ENCODE measurements at regions not wholly inside any gene's neighbourhood (a gene's known extent, or its start where the extent isn't known, plus 50 kb on each side); places are given as distances from the start of the nearest gene placed in this dataset.

GRCh38 chr3:96712792-96713191 lies 101.6 kb upstream of the EPHA6 start:
- H3K27ac ChIP-seq: no peak overlapping the region
- no peaks in the 10 kb centered on the region for H3K9me3 ChIP-seq
- H3K4me3 ChIP-seq: no peak overlapping the region
- H3K4me1 ChIP-seq: no peaks in the 10 kb centered on the region
- DNase-seq (ENCODE audit: low spot score): no peak
- TF ChIP-seq CTCF (IDR thresholded peaks at IDR 0.05): no peak
- no peaks in the 10 kb centered on the region for H3K27me3 ChIP-seq
- H3K36me3 ChIP-seq: no peaks in the 10 kb centered on the region

- Histone ChIP-seq H3K4me3 (no peak overlapping the region), H3K27me3 (no peaks in the 10 kb centered on the region), H3K36me3 (no peaks in the 10 kb centered on the region), H3K9me3 (no peaks in the 10 kb centered on the region), H3K27ac (no peak overlapping the region), H3K4me1 (no peaks in the 10 kb centered on the region)
- DNase-seq (ENCODE audit: low spot score): no peak
- no peak for TF ChIP-seq CTCF (IDR thresholded peaks at IDR 0.05)
Observed at GRCh38 chr3:96719921-96720320, 94.5 kb upstream of the EPHA6 start.

- no peak for TF ChIP-seq CTCF (IDR thresholded peaks at IDR 0.05)
- H3K36me3 ChIP-seq: no peaks in the 10 kb centered on the region
- no peak for DNase-seq (ENCODE audit: low spot score)
Observed at GRCh38 chr3:96731031-96731430, 83.4 kb upstream of the EPHA6 start.

GRCh38 chr3:96734273-96735009 lies 80.0 kb upstream of the EPHA6 start:
- TF ChIP-seq CTCF (IDR thresholded peaks at IDR 0.05): no peak

More at GRCh38 chr3:96731031-96731430, 83.4 kb upstream of the EPHA6 start:
- Histone ChIP-seq H3K9me3 (no peaks in the 10 kb centered on the region), H3K4me3 (no peak overlapping the region), H3K4me1 (no peaks in the 10 kb centered on the region), H3K27me3 (no peaks in the 10 kb centered on the region), H3K27ac (no peak overlapping the region)

GRCh38 chr3:96748139-96748538 lies 66.3 kb upstream of the EPHA6 start:
- H3K27me3 ChIP-seq: no peaks in the 10 kb centered on the region
- H3K4me3 ChIP-seq: no peak overlapping the region
- no peak overlapping the region for H3K27ac ChIP-seq
- no peaks in the 10 kb centered on the region for H3K4me1 ChIP-seq
- no peaks in the 10 kb centered on the region for H3K36me3 ChIP-seq
- TF ChIP-seq CTCF (IDR thresholded peaks at IDR 0.05): no peak
- DNase-seq (ENCODE audit: low spot score): no peak
- no peaks in the 10 kb centered on the region for H3K9me3 ChIP-seq

More at GRCh38 chr3:96734273-96735009, 80.0 kb upstream of the EPHA6 start:
- H3K4me1 ChIP-seq: no peaks in the 10 kb centered on the region
- no peak for DNase-seq (ENCODE audit: low spot score)
- H3K27me3 ChIP-seq: no peaks in the 10 kb centered on the region
- H3K9me3 ChIP-seq: no peaks in the 10 kb centered on the region
- no peak overlapping the region for H3K4me3 ChIP-seq
- no peak overlapping the region for H3K27ac ChIP-seq
- H3K36me3 ChIP-seq: no peaks in the 10 kb centered on the region

All from right atrium auricular region (tissue), 2 donors.